ENCODE measurements at regions not wholly inside any gene's neighbourhood (a gene's known extent, or its start where the extent isn't known, plus 50 kb on each side); places are given as distances from the start of the nearest gene placed in this dataset.

DNA sequence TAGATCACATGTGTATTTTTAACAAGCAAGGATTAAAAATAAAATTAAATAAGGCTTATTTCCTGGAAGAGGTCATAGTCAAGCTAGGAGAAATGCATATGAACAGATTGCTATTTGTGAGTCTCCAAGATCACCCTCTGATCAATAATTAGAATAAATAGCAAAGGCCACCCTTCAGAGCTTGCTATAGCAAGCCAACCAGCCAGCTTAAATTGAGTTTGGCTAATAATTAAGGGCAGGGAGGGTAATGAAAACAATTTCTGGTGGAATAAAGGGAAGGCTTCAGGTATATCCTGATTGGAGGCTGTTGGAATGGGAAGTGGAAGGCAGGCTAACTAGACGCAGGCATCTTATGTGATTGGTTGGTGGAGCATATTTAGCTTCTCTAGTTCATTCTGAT is 403.5 kb downstream of the ARL4A start:
- Histone ChIP-seq H3K9me2 (ENCODE audit: insufficient read depth) (no peaks in the 10 kb centered on the region), H3K36me3 (ENCODE audit: low read depth) (no peaks in the 10 kb centered on the region), H3K4me1 (replicated peaks; ENCODE audit: insufficient read depth) (no peaks in the 10 kb centered on the region), H3K4me2 (no peak overlapping the region), H3K27me3 (ENCODE audit: insufficient read depth, low read depth) (no peaks in the 10 kb centered on the region), H4K20me1 (ENCODE audit: insufficient read depth) (no peaks in the 10 kb centered on the region), H3K9me3 (ENCODE audit: insufficient read depth, low read depth) (no peaks in the 10 kb centered on the region), H3K27ac (no peak overlapping the region), H3F3A (ENCODE audit: insufficient read depth, low read depth) (no peaks in the 10 kb centered on the region), H2AFZ (no peak overlapping the region), H3K4me3 (no peak overlapping the region), H3K79me2 (ENCODE audit: low read depth) (no peaks in the 10 kb centered on the region)
- CTCF ChIA-PET: no interaction called here
- TF ChIP-seq, protein P1, sequence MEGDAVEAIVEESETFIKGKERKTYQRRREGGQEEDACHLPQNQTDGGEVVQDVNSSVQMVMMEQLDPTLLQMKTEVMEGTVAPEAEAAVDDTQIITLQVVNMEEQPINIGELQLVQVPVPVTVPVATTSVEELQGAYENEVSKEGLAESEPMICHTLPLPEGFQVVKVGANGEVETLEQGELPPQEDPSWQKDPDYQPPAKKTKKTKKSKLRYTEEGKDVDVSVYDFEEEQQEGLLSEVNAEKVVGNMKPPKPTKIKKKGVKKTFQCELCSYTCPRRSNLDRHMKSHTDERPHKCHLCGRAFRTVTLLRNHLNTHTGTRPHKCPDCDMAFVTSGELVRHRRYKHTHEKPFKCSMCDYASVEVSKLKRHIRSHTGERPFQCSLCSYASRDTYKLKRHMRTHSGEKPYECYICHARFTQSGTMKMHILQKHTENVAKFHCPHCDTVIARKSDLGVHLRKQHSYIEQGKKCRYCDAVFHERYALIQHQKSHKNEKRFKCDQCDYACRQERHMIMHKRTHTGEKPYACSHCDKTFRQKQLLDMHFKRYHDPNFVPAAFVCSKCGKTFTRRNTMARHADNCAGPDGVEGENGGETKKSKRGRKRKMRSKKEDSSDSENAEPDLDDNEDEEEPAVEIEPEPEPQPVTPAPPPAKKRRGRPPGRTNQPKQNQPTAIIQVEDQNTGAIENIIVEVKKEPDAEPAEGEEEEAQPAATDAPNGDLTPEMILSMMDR (conservative IDR thresholded peaks at IDR 0.05): no peak
- no peak for TF ChIP-seq EZH2 (IDR thresholded peaks at IDR 0.05; ENCODE audit: low read depth)
- intact Hi-C loops (cut with micrococcal nuclease; ENCODE audit: unreplicated experiment): no loop called here
- POLR2A ChIA-PET (ENCODE audit: unreplicated experiment): no interaction called here
- no TSS peak for BruUV-seq (replicated peaks)
- no peak for DNase-seq

DNA sequence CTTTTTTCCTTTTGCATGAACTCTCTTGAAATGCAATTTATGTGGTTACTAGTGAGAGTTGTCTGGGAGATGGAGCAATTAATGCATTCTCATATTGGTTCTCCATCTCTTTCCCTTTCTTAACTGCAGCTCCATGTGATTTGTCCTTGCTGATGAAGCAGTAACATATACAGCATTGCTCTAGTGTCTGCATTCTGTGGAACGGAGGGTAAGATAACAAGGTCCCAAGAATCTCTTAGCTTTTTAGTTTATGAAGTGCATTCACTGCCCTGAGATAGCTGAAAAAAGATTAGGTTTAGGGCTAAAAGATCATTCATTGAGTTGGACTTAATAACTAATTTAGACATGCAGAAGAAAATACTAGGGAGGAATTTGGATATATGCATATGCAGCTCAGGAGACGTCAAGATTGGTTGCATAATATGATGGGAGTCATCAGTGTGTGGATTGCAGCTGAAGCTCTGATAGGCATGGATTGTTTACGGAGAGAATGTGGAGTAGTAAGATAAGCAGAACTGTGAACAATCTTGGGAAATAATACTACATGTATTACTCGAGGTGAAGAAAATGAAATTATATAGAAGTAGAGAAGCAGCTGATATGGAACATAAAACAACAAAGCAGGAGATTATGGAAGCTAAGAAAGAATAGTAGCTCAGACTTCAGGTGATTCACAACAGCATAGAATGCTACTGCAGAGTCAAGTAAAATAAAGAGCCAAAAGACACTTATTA is 404.7 kb downstream of the ARL4A start:
- no peaks in the 10 kb centered on the region for H3K9me3 ChIP-seq (ENCODE audit: insufficient read depth, low read depth)
- no peaks in the 10 kb centered on the region for H3K79me2 ChIP-seq (ENCODE audit: low read depth)
- ChIA-PET CTCF (no interaction called here), POLR2A (ENCODE audit: unreplicated experiment) (no interaction called here)
- no peak for DNase-seq
- no peaks in the 10 kb centered on the region for H3K9me2 ChIP-seq (ENCODE audit: insufficient read depth)
- H3K4me3 ChIP-seq: no peak overlapping the region
- H3K4me1 ChIP-seq (replicated peaks; ENCODE audit: insufficient read depth): no peaks in the 10 kb centered on the region
- TF ChIP-seq EZH2 (IDR thresholded peaks at IDR 0.05; ENCODE audit: low read depth): no peak
- TF ChIP-seq, protein P1 (conservative IDR thresholded peaks at IDR 0.05): no peak
- H2AFZ ChIP-seq: no peak overlapping the region
- intact Hi-C loops (cut with micrococcal nuclease; ENCODE audit: unreplicated experiment): no loop called here
- no peaks in the 10 kb centered on the region for H3F3A ChIP-seq (ENCODE audit: insufficient read depth, low read depth)
- no peaks in the 10 kb centered on the region for H4K20me1 ChIP-seq (ENCODE audit: insufficient read depth)
- H3K27me3 ChIP-seq (ENCODE audit: insufficient read depth, low read depth): no peaks in the 10 kb centered on the region
- no peaks in the 10 kb centered on the region for H3K36me3 ChIP-seq (ENCODE audit: low read depth)
- no peak overlapping the region for H3K27ac ChIP-seq
- no TSS peak for BruUV-seq (replicated peaks)
- no peak overlapping the region for H3K4me2 ChIP-seq

DNA sequence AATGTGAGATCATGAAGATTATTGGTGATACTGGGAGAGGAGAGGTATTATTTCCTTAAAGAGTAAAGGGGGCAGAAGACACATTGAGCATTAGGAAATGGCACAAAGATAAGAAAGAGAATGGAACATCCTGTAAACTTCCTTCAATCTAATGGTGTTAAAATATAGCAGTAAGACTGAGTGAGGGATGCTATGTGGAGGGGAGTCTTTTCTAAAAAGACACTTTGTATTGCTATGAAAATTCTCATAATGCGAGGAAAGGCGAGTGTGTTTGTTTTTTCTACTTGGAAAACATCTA is 405.2 kb downstream of the ARL4A start:
- ChIA-PET CTCF (no interaction called here), POLR2A (ENCODE audit: unreplicated experiment) (no interaction called here)

DNA sequence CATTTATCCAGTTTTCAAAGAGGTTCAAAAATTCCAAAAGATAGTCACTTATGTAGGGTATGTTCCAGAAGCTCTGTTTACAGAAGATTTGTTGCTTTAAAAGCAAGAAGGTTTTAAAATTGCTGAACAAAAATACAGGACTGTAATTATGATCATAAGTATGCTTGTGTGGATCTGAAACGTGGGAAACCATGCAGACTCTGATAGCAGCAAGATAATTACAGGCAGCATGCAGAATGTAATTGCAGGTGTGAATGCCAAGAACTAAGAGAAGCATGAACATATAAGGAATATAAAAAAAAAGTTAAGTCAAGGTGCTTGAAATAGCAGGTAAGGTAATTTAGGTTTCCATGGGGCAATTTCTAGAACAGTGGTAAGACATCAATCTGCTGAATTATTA is 405.7 kb downstream of the ARL4A start:
- H3K27ac ChIP-seq: no peak overlapping the region
- no peak for TF ChIP-seq EZH2 (IDR thresholded peaks at IDR 0.05; ENCODE audit: low read depth)
- TF ChIP-seq, protein P1 (conservative IDR thresholded peaks at IDR 0.05): no peak
- H2AFZ ChIP-seq: no peak overlapping the region
- intact Hi-C loops (cut with micrococcal nuclease; ENCODE audit: unreplicated experiment): no loop called here
- POLR2A ChIA-PET (ENCODE audit: unreplicated experiment): no interaction called here
- no peaks in the 10 kb centered on the region for H3K79me2 ChIP-seq (ENCODE audit: low read depth)
- DNase-seq: no peak
- no peaks in the 10 kb centered on the region for H3K36me3 ChIP-seq (ENCODE audit: low read depth)
- H3K4me3 ChIP-seq: no peak overlapping the region
- BruUV-seq (replicated peaks): no TSS peak
- no peaks in the 10 kb centered on the region for H3K27me3 ChIP-seq (ENCODE audit: insufficient read depth, low read depth)
- H3F3A ChIP-seq (ENCODE audit: insufficient read depth, low read depth): no peaks in the 10 kb centered on the region
- H3K4me2 ChIP-seq: no peak overlapping the region
- no peaks in the 10 kb centered on the region for H3K9me3 ChIP-seq (ENCODE audit: insufficient read depth, low read depth)
- H4K20me1 ChIP-seq (ENCODE audit: insufficient read depth): no peaks in the 10 kb centered on the region
- H3K9me2 ChIP-seq (ENCODE audit: insufficient read depth): no peaks in the 10 kb centered on the region
- no peaks in the 10 kb centered on the region for H3K4me1 ChIP-seq (replicated peaks; ENCODE audit: insufficient read depth)
- CTCF ChIA-PET: no interaction called here

More for the DNA sequence above, 405.2 kb downstream of the ARL4A start:
- H3K79me2 ChIP-seq (ENCODE audit: low read depth): no peaks in the 10 kb centered on the region
- DNase-seq: no peak
- no peaks in the 10 kb centered on the region for H4K20me1 ChIP-seq (ENCODE audit: insufficient read depth)
- intact Hi-C loops (cut with micrococcal nuclease; ENCODE audit: unreplicated experiment): no loop called here
- no peaks in the 10 kb centered on the region for H3K36me3 ChIP-seq (ENCODE audit: low read depth)
- no peak overlapping the region for H3K4me3 ChIP-seq
- H3F3A ChIP-seq (ENCODE audit: insufficient read depth, low read depth): no peaks in the 10 kb centered on the region
- H3K9me3 ChIP-seq (ENCODE audit: insufficient read depth, low read depth): no peaks in the 10 kb centered on the region
- H3K9me2 ChIP-seq (ENCODE audit: insufficient read depth): no peaks in the 10 kb centered on the region
- no peaks in the 10 kb centered on the region for H3K4me1 ChIP-seq (replicated peaks; ENCODE audit: insufficient read depth)
- H2AFZ ChIP-seq: no peak overlapping the region
- H3K27me3 ChIP-seq (ENCODE audit: insufficient read depth, low read depth): no peaks in the 10 kb centered on the region
- BruUV-seq (replicated peaks): no TSS peak
- H3K27ac ChIP-seq: no peak overlapping the region
- TF ChIP-seq EZH2 (IDR thresholded peaks at IDR 0.05; ENCODE audit: low read depth): no peak
- no peak overlapping the region for H3K4me2 ChIP-seq

Measured in PC-9 (cell line).